ENCODE measurements at regions not wholly inside any gene's neighbourhood (a gene's known extent, or its start where the extent isn't known, plus 50 kb on each side); places are given as distances from the start of the nearest gene placed in this dataset.

GRCh38 chr12:60995256-60995825, 1264.9 kb upstream of the USP15 start:
- no peak for TF ChIP-seq POLR2A (IDR thresholded peaks at IDR 0.05; ENCODE audit: control extremely low read depth in 1 of 2, low read depth in 2 of 2, low read length in 2 of 2)
- TF ChIP-seq CTCF (IDR thresholded peaks at IDR 0.05; ENCODE audit: control extremely low read depth in 1 of 3, insufficient read depth in 1 of 3, low read depth in 1 of 3, low read length in 3 of 3): no peak
- TF ChIP-seq EGR1 (IDR thresholded peaks at IDR 0.05; ENCODE audit: borderline replicate concordance, low read depth, low read length): no peak
- TF ChIP-seq EP300 (IDR thresholded peaks at IDR 0.05; ENCODE audit: borderline replicate concordance in 1 of 2, low read depth in 2 of 2, low read length in 2 of 2): no peak
- no peak for TF ChIP-seq GTF2F1 (IDR thresholded peaks at IDR 0.05; ENCODE audit: borderline replicate concordance, low read depth, low read length)
- TF ChIP-seq MAX (IDR thresholded peaks at IDR 0.05): no peak
- TF ChIP-seq TAF7 (optimal IDR thresholded peaks at IDR 0.05; ENCODE audit: borderline replicate concordance, low read depth, low read length): no peak
- no peak for TF ChIP-seq NRF1 (IDR thresholded peaks at IDR 0.05; ENCODE audit: low read depth, low read length)
- no peak for TF ChIP-seq TEAD4 (IDR thresholded peaks at IDR 0.05; ENCODE audit: low read depth, low read length)
- TF ChIP-seq MAFK (IDR thresholded peaks at IDR 0.05; ENCODE audit: low read depth, low read length): no peak
- TF ChIP-seq POU5F1 (IDR thresholded peaks at IDR 0.05; ENCODE audit: low read depth, low read length): no peak
- no peak for TF ChIP-seq CBX8 (IDR thresholded peaks at IDR 0.05; ENCODE audit: borderline replicate concordance, low read depth, low read length)
- TF ChIP-seq HDAC6 (IDR thresholded peaks at IDR 0.05; ENCODE audit: low read depth, low read length): no peak
